Nephron (organoid): ENCODE measurements at regions not wholly inside any gene's neighbourhood (a gene's known extent, or its start where the extent isn't known, plus 50 kb on each side); places are given as distances from the start of the nearest gene placed in this dataset.

Experiments
- H3K27ac Mint-ChIP-seq, 3 experiments: 2 replicates each; pipeline ENCODE4 v1.8.0; 2020; ENCODE audit warnings: mixed read lengths in 3 of 3, mild to moderate bottlenecking in 2 of 3, moderate library complexity in 1 of 3
- H3K27me3 Mint-ChIP-seq: 2 replicates; pipeline ENCODE4 v1.8.0; 2021; ENCODE audit warnings: low read depth, mild to moderate bottlenecking, moderate library complexity, mixed read lengths
- H3K36me3 Mint-ChIP-seq: 2 replicates; pipeline ENCODE4 v1.8.0; 2020; ENCODE audit warnings: low read depth, mixed read lengths
- H3K4me1 Mint-ChIP-seq: 2 replicates; pipeline ENCODE4 v1.8.0; 2020; ENCODE audit warnings: mixed read lengths
- H3K4me3 Mint-ChIP-seq, 3 experiments: 2 replicates each; pipeline ENCODE4 v1.8.0; 2020; ENCODE audit warnings: mild to moderate bottlenecking in 3 of 3, mixed read lengths in 3 of 3, moderate library complexity in 2 of 3
- H3K9me3 Mint-ChIP-seq: 2 replicates; pipeline ENCODE4 v1.8.0; 2020; ENCODE audit warnings: mixed read lengths
- TF ChIP-seq, protein P1 (sequence below), 3 experiments: fragments of 200-600 bp; sonication (generic); IDR thresholded peaks; one replicate each; pipeline ENCODE4 v1.5.0; 2021; ENCODE audit warnings: antibody characterized with exemption in 3 of 3; ENCODE audit not compliant: unreplicated experiment in 3 of 3

GRCh38 chr13:26941345-26942174 is 181.0 kb upstream of the GPR12 start:
- H3K27ac Mint-ChIP-seq: no peak overlapping the region
- H3K4me1 Mint-ChIP-seq: no peaks in the 10 kb centered on the region
- no peak overlapping the region for H3K4me3 Mint-ChIP-seq
- TF ChIP-seq, protein P1, sequence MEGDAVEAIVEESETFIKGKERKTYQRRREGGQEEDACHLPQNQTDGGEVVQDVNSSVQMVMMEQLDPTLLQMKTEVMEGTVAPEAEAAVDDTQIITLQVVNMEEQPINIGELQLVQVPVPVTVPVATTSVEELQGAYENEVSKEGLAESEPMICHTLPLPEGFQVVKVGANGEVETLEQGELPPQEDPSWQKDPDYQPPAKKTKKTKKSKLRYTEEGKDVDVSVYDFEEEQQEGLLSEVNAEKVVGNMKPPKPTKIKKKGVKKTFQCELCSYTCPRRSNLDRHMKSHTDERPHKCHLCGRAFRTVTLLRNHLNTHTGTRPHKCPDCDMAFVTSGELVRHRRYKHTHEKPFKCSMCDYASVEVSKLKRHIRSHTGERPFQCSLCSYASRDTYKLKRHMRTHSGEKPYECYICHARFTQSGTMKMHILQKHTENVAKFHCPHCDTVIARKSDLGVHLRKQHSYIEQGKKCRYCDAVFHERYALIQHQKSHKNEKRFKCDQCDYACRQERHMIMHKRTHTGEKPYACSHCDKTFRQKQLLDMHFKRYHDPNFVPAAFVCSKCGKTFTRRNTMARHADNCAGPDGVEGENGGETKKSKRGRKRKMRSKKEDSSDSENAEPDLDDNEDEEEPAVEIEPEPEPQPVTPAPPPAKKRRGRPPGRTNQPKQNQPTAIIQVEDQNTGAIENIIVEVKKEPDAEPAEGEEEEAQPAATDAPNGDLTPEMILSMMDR (IDR thresholded peaks at IDR 0.05; ENCODE audit: unreplicated experiment in 3 of 3): no peak
- H3K9me3 Mint-ChIP-seq: no peaks in the 10 kb centered on the region
- H3K27me3 Mint-ChIP-seq: peaks cover 8% of the 10 kb centered on the region
- no peaks in the 10 kb centered on the region for H3K36me3 Mint-ChIP-seq

- no peaks in the 10 kb centered on the region for H3K4me1 Mint-ChIP-seq
- H3K27me3 Mint-ChIP-seq: peaks cover 7% of the 10 kb centered on the region
- H3K36me3 Mint-ChIP-seq: no peaks in the 10 kb centered on the region
- no peaks in the 10 kb centered on the region for H3K9me3 Mint-ChIP-seq
- no peak overlapping the region for H3K4me3 Mint-ChIP-seq
- no peak overlapping the region for H3K27ac Mint-ChIP-seq
- TF ChIP-seq, protein P1 (IDR thresholded peaks at IDR 0.05; ENCODE audit: unreplicated experiment in 3 of 3): no peak
Observed at GRCh38 chr13:26934096-26934495, 173.5 kb upstream of the GPR12 start.

DNA sequence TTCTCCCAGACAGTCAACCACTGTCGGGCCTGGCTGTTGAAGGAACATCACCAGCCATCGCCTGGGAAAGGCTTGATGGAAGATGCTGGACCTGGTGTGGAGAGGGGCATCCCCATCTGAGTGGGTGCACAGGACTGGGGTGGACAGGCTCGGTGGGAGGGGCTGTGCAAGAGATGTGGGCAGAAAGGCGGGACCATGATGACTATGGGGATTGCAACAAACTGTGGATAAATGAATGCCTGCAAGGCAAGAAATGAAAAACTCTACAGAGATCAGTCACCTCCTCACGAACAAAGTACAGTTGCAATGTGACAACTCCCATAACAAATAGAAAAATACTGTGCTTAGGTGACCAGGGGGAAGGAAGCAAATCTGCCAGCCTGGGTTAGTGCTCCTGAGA is 171.9 kb upstream of the GPR12 start:
- Mint-ChIP-seq H3K36me3 (no peaks in the 10 kb centered on the region), H3K9me3 (no peaks in the 10 kb centered on the region), H3K4me3 (no peak overlapping the region), H3K4me1 (no peaks in the 10 kb centered on the region), H3K27ac (no peak overlapping the region), H3K27me3 (peaks cover 8% of the 10 kb centered on the region)
- TF ChIP-seq, protein P1 (IDR thresholded peaks at IDR 0.05; ENCODE audit: unreplicated experiment in 3 of 3): no peak

- Mint-ChIP-seq H3K4me3 (peak overlapping the region in 2 of 3 experiments; percentile 19 to 36), H3K4me1 (no peaks in the 10 kb centered on the region), H3K27me3 (peaks cover 11% of the 10 kb centered on the region), H3K9me3 (no peaks in the 10 kb centered on the region), H3K36me3 (no peaks in the 10 kb centered on the region), H3K27ac (peak overlapping the region in 1 of 3 experiments; percentile 48)
- TF ChIP-seq, protein P1 (IDR thresholded peaks at IDR 0.05; ENCODE audit: unreplicated experiment in 3 of 3): peak; percentile 96 to 98 (median 96)
Observed at GRCh38 chr13:26929971-26930730, 169.6 kb upstream of the GPR12 start.

GRCh38 chr13:26927511-26927910 is 166.9 kb upstream of the GPR12 start:
- Mint-ChIP-seq H3K27ac (no peak overlapping the region), H3K9me3 (no peaks in the 10 kb centered on the region), H3K4me1 (peaks cover 16% of the 10 kb centered on the region), H3K27me3 (peaks cover 11% of the 10 kb centered on the region), H3K36me3 (no peaks in the 10 kb centered on the region), H3K4me3 (no peak overlapping the region)
- TF ChIP-seq, protein P1 (IDR thresholded peaks at IDR 0.05; ENCODE audit: unreplicated experiment in 3 of 3): no peak
